ENCODE measurements at regions not wholly inside any gene's neighbourhood (a gene's known extent, or its start where the extent isn't known, plus 50 kb on each side); places are given as distances from the start of the nearest gene placed in this dataset.

GRCh38 chr1:239708622-239709021, 322.3 kb downstream of the CHRM3 start:
- TF ChIP-seq CTCF (conservative IDR thresholded peaks at IDR 0.05; ENCODE audit: low read depth in 2 of 2), result no peak
- TF ChIP-seq EZH2 (IDR thresholded peaks at IDR 0.05; ENCODE audit: low read depth, unreplicated experiment), result no peak
- no peak for TF ChIP-seq REST (IDR thresholded peaks at IDR 0.05; ENCODE audit: unreplicated experiment)
- no peak for TF ChIP-seq POLR2AphosphoS5 (IDR thresholded peaks at IDR 0.05; ENCODE audit: low read depth)
- TF ChIP-seq EZH2phosphoT487 (IDR thresholded peaks at IDR 0.05; ENCODE audit: unreplicated experiment), result no peak
- TF ChIP-seq CREB1 (CRISPR knock-in tag; IDR thresholded peaks at IDR 0.05; ENCODE audit: low read depth), result no peak
- no peak for TF ChIP-seq ETS1 (IDR thresholded peaks at IDR 0.05)
- TF ChIP-seq JUNB (IDR thresholded peaks at IDR 0.05; ENCODE audit: unreplicated experiment), result no peak
- TF ChIP-seq, protein P1, sequence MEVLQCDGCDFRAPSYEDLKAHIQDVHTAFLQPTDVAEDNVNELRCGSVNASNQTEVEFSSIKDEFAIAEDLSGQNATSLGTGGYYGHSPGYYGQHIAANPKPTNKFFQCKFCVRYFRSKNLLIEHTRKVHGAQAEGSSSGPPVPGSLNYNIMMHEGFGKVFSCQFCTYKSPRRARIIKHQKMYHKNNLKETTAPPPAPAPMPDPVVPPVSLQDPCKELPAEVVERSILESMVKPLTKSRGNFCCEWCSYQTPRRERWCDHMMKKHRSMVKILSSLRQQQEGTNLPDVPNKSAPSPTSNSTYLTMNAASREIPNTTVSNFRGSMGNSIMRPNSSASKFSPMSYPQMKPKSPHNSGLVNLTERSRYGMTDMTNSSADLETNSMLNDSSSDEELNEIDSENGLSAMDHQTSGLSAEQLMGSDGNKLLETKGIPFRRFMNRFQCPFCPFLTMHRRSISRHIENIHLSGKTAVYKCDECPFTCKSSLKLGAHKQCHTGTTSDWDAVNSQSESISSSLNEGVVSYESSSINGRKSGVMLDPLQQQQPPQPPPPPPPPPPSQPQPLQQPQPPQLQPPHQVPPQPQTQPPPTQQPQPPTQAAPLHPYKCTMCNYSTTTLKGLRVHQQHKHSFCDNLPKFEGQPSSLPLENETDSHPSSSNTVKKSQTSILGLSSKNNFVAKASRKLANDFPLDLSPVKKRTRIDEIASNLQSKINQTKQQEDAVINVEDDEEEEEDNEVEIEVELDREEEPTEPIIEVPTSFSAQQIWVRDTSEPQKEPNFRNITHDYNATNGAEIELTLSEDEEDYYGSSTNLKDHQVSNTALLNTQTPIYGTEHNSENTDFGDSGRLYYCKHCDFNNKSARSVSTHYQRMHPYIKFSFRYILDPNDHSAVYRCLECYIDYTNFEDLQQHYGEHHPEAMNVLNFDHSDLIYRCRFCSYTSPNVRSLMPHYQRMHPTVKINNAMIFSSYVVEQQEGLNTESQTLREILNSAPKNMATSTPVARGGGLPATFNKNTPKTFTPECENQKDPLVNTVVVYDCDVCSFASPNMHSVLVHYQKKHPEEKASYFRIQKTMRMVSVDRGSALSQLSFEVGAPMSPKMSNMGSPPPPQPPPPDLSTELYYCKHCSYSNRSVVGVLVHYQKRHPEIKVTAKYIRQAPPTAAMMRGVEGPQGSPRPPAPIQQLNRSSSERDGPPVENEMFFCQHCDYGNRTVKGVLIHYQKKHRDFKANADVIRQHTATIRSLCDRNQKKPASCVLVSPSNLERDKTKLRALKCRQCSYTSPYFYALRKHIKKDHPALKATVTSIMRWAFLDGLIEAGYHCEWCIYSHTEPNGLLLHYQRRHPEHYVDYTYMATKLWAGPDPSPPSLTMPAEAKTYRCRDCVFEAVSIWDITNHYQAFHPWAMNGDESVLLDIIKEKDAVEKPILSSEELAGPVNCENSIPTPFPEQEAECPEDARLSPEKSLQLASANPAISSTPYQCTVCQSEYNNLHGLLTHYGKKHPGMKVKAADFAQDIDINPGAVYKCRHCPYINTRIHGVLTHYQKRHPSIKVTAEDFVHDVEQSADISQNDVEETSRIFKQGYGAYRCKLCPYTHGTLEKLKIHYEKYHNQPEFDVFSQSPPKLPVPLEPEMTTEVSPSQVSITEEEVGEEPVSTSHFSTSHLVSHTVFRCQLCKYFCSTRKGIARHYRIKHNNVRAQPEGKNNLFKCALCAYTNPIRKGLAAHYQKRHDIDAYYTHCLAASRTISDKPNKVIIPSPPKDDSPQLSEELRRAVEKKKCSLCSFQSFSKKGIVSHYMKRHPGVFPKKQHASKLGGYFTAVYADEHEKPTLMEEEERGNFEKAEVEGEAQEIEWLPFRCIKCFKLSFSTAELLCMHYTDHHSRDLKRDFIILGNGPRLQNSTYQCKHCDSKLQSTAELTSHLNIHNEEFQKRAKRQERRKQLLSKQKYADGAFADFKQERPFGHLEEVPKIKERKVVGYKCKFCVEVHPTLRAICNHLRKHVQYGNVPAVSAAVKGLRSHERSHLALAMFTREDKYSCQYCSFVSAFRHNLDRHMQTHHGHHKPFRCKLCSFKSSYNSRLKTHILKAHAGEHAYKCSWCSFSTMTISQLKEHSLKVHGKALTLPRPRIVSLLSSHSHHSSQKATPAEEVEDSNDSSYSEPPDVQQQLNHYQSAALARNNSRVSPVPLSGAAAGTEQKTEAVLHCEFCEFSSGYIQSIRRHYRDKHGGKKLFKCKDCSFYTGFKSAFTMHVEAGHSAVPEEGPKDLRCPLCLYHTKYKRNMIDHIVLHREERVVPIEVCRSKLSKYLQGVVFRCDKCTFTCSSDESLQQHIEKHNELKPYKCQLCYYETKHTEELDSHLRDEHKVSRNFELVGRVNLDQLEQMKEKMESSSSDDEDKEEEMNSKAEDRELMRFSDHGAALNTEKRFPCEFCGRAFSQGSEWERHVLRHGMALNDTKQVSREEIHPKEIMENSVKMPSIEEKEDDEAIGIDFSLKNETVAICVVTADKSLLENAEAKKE (CRISPR knock-in tag; IDR thresholded peaks at IDR 0.05), result no peak
- no peak for TF ChIP-seq NANOG (IDR thresholded peaks at IDR 0.05; ENCODE audit: borderline replicate concordance)
- TF ChIP-seq STAT1 (IDR thresholded peaks at IDR 0.05; ENCODE audit: unreplicated experiment), result no peak
- no peak for TF ChIP-seq ZNF331 (CRISPR knock-in tag; IDR thresholded peaks at IDR 0.05; ENCODE audit: low read depth)

Measured in GM23338 (cell line).